Dermis blood vessel endothelial cell (primary cell): ENCODE measurements at regions not wholly inside any gene's neighbourhood (a gene's known extent, or its start where the extent isn't known, plus 50 kb on each side); places are given as distances from the start of the nearest gene placed in this dataset.

ENCODE experiments used
- DNase-seq: peaks from one replicate; pipeline ENCODE4 v3.0.0; 2010

DNA sequence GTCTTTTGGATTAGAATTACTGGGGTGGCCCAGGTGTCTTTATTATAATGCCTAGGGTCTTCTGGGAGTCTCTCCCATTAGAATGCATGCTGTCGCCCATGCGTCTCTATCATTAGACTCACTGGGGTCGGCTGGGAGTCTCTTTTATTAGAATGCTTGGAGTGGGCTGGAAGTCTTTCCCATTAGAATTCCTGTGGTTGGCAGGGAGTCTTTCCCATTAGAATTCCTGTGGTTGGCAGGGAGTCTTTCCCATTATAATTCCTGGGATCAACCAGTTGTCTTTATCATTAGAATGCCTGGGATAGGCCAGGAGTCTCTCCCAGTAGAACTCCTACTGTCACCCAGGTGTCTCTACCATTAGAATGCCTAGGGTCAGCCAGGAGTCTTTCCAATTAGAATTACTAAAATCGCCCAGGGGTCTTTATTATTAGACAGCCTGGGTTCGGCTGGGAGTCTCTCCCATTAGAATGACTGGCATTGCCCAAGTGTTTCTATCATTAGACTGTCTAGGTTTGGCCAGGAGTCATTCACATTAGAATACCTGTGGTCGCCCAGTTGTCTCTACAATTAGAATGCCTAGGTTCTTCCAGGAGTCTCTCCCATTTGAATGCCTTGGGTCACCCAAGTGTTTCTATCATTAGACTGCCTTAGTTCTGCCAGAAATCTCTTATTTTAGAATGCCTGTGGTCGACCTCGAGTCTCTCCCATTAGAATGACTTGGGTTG is 1558.5 kb downstream of the UQCRFS1 start:
- no peak for DNase-seq

DNA sequence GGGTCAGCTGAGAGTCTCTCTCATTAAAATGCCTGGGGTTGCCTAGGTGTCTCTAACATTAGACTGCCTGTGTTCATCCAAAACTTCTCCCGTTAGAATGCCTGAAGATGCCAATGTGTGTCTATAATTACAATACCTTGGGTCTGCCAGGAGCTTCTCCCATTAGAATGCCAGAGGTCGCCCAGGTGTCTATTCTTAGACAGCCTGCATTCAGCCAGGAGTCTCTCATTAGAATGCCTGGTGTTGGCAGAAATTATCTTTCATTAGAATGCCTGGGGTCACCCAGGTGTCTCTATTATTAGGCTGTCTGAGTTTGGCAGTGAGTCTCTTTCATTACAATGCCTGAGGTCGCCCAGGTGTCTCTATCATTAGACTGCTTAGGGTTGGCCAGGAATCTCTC is 1560.2 kb downstream of the UQCRFS1 start:
- DNase-seq: no peak

DNA sequence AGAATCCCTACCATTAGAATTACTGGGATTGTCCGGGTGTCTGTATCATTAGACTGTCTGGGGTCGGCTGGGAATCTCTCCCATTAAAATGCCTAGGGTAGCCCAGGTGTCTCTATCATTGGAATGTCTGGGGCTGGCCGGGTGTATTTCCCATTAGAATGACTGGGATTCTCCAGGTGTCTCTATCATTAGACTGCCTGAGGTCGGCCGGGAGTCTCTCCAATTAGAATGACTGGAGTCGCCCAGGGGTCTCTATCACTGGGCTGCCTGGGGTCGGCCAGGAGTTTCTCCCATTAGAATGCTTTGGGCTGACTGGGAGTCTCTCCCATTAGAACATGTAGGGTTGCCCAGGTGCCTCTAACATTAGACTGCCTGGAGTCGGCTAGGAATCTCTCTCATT is 1560.7 kb downstream of the UQCRFS1 start:
- DNase-seq: no peak

DNA sequence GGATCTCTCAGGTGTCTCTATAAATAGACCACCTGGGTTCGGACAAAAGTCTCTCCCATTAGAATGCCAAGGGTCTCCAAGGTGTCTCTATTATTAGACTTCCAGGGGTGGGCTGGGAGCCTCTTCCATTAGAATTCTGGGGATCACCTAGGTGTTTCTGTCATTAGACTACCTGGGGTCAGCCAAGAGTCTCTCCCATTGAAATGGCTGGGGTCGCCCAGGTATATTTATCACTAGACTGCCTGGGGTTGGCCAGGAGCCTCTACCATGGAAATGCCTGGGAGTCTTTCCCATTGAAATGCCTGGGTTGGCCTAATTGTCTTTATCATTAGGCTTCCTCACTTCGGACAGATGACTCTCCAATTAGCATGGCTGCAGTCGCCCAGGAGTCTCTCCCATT is 1565.5 kb downstream of the UQCRFS1 start:
- DNase-seq: no peak

DNA sequence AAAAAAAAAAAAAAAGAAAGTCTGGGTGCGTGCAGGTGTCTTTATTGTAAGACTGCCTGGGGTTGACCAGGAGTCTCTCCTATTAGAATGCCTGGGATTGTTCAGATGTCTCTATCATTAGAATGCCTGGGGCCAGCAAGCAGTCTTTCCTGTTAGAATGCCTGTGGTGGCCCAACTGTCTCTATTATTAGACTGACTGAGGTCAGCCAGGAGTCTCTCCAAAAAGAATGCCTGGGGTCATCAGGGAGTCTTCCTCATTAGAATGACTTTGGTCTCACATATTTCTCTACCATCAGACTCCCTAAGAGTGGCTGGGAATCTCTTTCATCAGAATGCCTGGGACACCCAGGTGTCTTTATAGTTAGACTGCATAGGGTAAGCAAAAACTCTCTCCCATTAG is 1577.5 kb downstream of the UQCRFS1 start:
- no peak for DNase-seq

DNA sequence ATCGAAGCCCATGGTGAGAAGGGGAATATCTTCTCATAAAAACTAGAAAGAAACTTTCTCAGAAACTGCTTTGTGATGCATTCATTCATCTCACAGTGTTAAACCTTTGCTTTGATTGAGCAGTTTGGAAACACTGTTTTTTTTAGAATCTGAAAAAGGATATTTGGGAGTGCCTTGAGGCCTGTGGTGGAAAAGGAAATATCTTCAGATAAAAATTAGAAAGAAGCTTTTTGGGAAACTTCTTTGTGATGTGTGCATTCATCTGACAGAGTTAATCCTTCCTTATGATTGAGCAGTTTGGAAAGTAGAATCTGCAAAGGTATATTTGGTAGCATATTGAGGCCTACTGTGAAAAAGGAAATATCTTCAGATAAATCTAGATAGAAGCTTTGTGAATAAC is 1594.9 kb downstream of the UQCRFS1 start:
- DNase-seq: no peak

DNA sequence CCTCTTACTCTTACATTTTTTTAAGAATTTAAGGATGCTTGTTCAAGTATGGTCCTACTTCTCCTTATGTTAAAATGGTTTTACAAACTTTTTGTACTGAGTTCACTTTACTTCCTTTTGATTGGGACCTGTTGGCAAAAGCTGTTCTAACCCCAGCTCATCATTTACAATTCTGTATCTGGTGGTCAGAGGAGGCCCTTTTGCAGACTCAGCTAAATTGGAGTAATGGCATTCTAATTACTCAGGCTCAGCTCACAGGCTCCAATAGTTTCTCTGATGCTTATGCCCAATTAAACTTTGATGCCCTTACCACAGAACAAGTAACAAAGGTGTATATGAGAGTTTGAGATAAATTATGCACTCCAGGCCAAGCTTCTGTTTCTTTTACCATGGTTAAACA is 1632.0 kb downstream of the UQCRFS1 start:
- no peak for DNase-seq
